GM18498 (cell line): ENCODE measurements at regions not wholly inside any gene's neighbourhood (a gene's known extent, or its start where the extent isn't known, plus 50 kb on each side); places are given as distances from the start of the nearest gene placed in this dataset.

ENCODE experiments used
- ATAC-seq: cut with Tn5 transposase; IDR thresholded peaks from one replicate; pipeline ENCODE4 v1.9.1; 2021; ENCODE audit warnings: mild to moderate bottlenecking, moderate library complexity; ENCODE audit not compliant: unreplicated experiment

DNA sequence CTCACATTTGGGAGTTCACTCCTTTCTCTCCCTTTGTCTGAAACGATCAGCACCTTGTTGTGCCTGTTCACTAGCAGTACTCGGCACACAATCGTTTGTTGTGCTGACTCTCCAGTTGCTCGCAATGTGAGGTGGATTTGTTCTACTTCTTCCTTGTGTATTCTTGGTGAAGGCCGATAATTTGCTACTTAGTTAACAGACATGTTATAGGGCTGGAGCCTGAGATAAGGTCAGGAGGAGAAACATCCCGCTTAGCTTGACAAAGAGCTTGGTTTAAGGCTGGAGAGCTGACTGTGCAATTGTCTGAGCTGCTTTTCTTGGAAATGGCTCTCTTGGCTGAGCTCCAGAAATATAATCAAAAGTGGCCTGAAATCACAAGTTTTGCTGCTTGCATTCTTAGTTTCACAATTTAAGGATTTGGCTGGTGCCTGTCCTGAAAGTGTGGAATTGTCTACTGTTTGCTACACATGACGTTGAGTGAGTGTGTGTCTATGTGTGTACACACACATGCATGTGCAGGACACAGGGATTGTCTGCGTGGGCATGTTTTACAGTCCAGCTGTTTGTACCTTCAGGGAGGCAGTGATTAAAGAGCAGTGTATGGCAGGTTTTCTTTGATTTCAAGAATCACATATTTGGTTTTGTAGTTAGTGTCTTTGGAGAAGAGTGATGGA is 77.7 kb downstream of the ARF6 start:
- no peak for ATAC-seq

DNA sequence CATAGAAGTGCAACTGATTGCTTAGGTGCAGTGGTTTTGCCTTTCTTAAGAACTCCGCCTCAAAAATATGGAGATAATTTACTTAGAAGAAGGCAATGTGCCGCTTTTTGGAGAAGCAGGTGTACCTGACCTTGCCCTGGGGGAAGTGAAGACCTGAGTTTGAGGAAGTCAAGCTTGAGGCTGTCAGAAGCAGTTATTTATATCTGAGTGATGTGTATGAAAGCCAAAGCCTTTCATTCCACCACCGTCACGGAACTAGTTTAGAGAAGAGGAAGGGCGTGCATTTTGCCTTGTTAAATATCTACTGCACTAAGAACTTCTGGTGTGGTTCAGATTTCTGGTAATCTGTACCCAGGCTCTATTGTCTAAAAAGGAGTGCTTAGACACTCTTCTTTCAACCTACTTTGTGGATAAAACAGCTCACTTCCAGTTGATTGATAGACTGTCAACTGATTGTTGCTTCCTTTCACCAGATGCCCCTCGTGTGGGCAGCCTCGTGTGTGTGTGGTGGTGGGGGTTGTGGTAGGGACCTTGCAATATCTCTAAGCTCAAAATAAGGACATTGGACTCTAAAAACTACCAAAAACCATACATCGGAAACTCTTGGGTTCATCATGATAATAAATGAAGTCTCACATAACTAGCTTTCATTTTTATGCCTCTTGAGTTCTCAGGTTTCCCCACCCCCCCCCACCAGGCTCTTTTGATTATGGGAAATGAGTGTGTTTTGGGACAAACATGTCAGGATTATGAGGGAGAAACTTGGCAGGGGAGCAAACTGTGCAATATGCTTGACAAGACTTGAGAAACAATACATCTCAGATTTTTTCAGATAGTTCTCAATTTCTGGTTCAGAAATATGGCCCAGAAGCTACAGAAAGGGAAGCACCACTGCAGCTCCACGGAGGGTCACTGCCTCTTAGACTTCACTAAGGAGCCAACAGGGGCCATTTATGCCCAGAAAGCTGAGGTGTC is 78.6 kb downstream of the ARF6 start:
- peak; percentile 93 for ATAC-seq

DNA sequence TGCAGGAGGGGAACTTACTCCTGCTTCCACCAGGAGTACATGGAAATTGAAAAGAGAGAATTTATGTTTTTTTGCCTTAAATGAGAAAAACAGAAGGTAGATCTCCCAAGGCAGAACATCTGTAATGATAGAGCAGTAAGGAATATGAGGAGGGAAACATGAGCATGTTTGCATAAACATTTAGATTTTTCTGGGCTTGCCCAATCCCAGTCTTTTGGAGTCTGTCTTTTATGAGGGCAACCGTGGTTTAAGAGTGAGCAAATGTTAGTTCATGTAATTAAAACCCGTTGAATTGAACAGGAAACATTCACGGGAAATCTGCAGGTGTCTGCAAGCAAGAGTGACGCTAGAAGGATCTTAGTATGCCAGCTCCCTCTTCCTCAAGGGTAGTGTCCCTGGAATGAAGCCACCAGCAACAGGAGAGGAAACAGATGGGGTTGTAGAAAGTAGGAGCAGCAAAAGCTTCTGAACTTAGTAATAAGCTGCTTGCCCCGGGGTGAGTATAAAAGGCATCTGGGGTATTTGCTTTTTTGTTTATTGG is 79.3 kb downstream of the ARF6 start:
- no peak for ATAC-seq

DNA sequence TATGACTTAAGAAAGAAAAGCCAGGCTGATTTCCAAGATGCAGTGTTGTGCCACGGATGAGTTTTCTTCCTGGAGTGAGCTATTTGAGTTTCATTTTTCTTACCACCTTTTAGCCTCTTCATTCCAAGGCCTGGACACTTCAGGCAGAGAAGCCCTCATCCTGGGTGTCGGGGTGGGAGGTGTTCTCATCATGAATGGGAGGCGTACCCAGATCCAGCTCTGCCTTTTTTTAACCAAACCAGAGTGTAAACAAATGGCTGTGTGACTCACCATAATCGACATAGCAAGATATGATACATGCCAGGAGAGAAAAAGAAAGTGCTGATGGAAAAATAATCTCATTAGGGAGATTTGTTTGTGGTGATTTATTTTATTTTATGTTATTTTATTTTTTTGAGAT is 79.9 kb downstream of the ARF6 start:
- ATAC-seq: no peak

DNA sequence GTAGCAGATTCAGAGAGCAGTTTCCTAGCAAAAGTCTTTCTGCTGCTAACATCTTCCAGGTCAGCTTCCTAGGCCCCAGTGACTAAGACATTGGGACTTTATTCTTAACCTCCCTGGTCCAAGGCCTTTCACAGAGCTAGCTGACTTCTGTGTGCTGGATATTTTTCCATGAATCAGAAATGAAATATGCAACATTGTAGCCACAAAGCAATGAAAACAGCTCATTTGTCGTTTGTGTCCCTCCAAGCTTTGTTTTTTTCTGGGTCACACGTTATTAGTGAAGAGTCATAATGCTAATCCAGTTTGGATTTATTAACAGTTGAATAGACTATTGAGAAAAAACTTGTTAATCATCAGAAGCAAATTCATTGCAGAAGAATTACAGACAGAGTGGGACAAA is 82.4 kb downstream of the ARF6 start:
- no peak for ATAC-seq

DNA sequence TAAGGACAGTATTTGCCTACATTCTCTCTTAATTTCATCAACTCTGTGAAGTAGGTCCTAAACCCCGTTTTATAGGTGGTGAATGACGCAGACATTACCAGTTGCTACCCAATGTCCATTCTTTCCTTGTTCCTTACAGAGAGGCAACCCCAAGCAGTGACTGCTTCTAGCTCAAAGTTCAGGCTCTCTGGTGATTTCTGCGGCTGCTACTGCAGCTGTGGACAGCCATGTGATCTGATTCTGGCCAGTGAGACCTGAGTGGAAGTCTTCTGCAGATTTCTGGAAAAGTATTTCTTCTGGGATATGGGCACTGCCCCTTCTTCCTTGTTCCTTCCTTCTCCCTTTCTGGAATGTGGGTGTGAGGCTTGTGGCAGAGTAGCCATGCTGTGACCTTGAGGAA is 82.9 kb downstream of the ARF6 start:
- no peak for ATAC-seq

DNA sequence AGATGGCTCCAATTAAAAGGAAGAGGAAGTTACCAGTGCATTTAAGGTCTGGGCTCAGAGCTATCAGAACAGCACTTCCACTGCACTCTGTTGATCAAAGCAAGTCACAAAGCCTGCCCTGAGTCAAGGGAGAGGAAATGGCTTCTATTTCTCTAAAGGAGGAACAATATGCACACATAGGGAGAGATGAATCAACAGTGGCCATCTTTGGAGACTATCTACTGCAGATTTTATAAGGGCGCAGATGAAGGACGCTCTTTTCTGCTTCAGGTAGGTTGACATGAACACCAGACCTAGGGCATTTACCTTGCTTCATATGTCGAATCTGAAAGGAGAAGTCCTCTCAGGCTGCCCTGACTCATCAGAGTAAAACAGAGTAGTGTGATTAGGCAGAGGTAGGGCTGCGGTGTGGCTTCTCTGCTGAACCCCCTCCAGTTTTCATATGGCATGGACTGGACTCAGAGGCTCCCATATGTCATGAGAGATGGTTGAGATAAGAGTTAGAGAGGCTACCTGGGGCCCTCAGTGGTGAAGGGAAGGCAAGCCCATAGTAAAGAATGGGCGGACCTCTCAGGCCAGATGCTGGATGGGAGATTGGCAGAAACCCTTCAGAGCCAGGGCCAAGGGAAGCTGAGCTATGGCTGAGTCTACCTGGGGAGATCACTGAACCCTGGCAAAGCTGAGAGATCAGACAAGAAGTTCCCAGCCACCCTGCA is 84.4 kb downstream of the ARF6 start:
- ATAC-seq: peak; percentile 85

DNA sequence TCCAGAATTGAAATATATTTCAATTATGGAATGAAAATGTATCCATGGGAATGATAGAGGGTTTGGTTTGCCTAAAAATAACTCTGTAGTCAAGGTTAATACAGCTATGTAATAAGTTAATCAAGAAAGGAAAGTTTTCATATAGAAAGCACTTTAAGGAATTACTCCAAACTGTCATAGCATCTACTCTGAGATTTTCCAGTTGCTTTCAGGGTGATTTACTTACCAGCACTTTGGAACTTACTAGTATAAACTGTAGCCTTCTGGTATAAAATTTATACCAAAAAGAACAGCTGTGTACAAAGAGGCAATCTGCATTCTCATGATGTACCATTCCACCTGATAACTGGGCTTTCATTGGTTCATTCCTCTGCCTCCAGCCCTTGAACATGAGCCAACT is 87.1 kb downstream of the ARF6 start:
- no peak for ATAC-seq

DNA sequence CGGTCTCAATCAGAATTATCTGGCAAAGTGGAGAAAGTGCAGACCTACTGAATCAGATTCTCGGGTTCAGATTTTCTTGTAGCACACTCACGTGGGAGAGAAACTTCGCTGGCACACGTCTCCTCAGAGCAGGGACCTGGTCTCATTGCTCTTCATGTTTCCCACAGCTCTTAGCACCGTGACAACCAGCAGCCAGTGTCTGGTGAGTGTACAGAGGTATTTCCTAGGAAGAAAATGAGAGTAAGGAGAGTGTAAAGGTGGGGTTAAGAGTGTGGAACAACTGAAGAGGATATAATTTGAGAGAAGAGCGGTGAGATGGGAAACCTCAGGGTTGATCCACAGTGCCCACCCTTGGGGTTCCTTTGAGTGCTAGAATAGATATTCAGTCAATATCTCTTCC is 89.2 kb downstream of the ARF6 start:
- ATAC-seq: no peak

DNA sequence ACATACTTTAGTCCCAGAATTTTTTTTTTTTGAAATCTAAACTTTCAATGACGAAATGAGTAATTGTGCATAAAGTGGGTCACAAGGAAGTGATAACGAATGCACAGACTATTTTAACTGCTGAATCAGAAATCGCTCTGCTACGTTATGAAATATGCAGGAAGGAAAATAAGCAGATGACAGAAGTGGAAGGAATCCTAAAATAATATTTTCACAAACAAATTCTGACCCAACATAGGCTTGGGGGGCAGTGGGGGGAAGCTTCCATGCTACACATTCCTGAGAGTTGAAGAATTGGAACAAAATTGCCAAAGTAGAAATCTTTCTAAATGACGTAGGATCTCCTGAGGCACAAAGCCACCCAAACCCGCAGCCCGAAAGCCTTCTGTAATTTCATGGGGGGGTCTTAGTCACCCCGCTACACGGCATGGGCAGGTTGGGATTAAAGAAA is 89.6 kb downstream of the ARF6 start:
- no peak for ATAC-seq

DNA sequence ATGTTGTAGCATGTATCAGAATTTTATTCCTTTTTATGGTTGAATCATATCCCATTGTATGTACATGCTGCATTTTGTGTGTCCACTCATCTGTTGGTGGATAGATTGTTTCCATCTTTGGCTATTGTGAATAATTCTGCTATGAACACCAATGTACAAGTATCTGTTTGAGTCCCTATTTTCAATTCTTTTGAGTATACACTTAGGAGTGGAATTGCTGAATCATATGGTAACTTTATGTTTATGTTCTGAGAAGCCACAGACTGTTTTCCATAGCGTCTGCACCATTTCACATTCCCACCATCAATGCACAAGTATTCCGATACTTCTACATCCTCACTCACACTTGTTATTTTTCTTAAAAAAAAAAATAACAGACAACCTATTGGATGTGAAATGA is 91.5 kb downstream of the ARF6 start:
- no peak for ATAC-seq

DNA sequence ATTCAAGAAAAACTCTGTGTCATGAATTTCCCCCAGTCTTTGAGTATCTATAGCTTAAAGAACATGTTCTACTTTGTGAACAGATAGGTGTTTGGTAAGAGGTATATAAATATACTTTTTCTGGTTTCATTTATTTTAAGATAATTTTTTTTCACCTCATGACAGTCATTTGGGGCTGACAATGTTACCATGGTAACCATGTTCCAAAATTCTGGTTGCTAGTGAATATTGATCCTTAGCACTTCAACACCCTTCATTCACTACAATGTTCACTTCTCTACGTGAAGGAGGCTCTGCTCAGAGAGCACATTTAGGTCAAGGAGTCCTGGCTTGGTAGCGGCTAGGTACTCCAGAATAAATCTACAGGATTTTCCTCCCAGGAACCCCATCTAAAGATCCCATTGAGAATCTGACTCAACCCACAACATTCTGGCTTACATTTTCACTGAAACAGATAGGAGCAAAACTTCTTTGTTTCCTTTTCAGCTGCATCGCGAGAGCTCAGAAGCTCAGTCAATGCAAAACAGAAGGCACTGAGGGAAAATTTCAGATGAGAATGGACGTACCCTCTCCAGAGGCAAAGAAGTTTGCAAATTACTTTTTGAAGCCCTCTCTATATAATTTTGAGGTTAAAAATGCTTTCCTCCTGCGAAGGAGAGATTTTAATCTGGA is 93.6 kb downstream of the ARF6 start:
- ATAC-seq: no peak

DNA sequence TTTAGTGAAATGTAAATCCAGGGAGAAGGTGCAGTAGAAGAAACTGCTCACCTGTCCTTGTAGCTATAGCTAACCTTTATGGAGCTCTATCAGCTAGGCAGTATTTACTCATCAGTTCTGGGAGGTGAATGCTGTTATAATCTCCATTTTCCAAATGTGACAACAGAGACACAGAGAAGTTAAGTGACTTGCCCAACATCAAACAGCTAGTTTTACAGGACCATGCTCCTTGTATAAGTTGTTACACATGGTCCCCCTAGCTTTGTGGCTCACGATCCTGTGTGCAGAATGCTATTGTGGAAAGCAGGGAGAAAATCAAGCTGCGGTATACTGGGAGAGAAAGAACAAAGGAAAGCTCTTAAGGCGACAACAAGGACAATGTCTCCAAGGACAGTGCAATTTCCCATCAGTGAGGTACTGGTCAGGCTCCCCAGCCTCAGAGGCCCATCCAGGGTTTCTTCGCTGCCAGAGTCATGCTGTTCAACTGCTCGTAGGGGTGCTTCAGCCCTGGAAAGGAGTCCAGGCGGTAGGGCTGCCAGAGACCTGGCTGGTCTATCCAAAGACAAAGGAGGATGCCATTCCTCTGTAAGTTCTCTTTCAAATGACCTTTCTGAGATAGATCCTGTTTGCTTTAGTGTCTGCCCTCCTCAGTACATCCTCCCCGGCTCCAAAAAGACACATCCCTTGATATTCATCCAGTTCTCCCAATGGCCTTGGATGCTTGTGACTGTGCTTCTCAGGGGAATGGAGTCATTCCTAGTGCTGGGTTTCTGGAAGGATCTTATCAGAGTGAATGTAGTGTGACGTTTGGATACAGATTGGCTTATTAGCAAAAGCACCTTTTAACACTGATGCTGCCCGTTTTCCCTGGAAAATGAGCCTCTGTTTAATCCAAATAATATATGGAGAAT is 95.5 kb downstream of the ARF6 start:
- ATAC-seq: no peak

DNA sequence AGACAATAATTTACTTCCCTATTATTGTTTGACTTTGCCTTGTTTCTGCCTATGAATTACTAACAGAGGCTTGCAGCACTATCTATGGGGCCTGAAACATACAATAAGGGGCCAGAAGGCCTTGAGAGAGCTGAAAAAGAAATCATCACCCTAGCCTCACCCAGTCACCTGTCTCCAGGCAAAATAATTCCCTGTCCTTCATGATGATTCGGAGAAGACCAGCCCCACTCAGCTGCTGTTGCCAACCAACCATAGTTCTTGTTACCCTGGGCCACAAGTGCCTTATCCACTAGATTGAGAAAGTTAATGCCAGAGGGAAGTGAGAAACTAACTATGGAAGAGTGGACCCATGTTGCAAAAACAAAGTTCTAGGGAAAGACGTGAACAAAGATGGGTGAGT is 97.1 kb downstream of the ARF6 start:
- ATAC-seq: no peak

DNA sequence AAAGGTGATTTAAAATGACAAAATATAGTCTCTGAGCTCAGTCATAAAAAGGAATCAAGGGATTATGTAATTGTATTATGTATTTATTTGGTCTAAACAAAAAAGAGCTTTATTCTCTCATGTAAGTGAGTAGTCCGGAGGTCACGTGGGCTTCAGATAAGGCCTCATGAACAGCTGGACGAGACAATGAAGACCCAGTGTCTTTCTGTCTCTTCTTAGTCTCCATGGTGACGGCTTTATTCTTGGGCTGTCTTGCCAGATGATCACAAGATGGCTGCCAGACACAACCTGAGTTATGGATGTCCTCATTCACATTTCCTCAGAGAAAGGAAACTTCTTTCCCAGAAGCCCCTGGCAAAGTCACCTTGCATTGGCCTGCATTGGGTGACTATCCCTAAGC is 98.6 kb downstream of the ARF6 start:
- ATAC-seq: no peak

DNA sequence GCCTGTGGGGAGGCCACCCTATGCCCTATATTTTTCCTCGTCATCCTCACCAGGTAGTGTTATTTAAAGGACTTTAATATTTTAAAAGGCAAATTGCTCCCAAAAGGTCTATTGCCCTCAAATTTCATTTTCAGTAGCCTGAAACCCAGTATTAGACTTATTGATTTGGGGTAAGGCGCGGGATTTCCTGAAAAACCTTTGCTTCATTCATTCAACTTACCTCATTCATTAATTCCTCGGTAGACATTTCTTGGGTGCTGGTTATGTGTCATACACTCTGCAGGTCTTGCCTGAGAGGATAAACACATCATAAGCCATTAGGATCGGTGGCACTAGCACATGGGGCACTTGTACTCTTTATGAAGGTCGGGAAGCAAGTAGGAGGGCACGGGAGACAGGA is 99.2 kb downstream of the ARF6 start:
- ATAC-seq: no peak

DNA sequence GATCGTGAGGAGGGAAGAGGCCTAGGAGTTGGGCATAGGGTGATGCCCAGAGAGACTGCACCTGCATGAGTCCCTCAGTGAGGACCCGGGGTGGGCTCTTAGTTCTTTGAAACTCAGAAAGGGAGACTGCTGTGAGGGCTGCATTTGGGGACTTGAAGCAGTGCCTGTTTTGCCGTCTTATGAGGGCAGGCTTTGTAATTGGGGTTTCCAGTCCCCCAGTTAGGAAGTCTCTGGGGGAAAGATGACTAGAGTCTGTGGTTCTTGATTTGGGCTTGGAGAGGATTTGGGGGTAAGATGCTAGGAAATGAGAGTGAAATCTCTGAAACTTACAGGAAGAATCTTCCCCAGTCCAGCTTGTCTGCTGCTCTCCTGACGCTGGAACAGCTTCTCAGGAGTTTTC is 99.6 kb downstream of the ARF6 start:
- no peak for ATAC-seq

DNA sequence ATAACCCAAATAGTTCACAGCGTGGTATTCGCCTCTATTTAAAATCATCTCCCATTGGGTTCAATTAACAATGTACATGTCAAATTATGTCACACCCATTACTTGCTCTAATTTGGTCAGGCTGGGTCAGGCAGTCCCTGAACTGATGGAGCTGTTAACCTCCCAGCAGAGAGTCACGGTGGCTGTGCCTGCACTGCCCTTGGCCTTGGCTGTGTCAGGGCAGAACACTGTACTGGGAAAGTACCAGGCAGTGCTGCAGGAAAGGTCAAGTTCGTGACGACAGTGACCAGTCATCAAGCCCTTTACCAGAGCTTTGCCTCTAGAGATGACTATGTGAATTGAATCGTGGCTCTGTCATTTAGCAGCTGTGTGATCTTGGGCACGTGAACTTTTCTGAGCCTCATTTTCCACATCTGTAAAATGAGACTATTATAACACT is 100.0 kb downstream of the ARF6 start:
- peak; percentile 90 for ATAC-seq

DNA sequence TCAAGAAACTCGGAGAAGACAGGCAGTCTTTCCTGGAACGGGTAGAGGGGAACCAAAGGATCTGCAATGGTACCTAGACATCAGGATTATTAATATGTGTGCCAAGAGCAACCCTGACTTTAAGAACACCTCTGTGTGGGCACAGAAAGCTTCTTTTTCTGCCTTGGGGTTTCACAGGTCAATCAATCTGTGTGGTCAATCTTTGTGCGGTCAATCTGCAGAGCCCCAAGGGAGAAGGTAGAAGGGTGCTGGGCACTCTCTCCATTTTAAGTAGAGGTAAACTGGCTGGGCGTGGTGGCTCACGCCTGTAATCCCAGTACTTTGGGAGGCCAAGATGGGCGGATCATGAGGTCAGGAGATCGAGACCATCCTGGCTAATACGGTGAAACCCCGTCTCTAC is 100.7 kb downstream of the ARF6 start:
- ATAC-seq: no peak
